ENCODE measurements at regions not wholly inside any gene's neighbourhood (a gene's known extent, or its start where the extent isn't known, plus 50 kb on each side); places are given as distances from the start of the nearest gene placed in this dataset.

GRCh38 chr6:169084067-169084466 is 169.6 kb downstream of the THBS2 start:
- DNase-seq (ENCODE audit: low read depth in 2 of 3, low spot score in 2 of 3): no peak

GRCh38 chr6:169083508-169083874 is 170.2 kb downstream of the THBS2 start:
- no peak for DNase-seq (ENCODE audit: low read depth in 2 of 3, low spot score in 2 of 3)

- no peak for DNase-seq (ENCODE audit: low read depth in 2 of 3, low spot score in 2 of 3)
Measured at GRCh38 chr6:169082817-169083507, 170.7 kb downstream of the THBS2 start.

GRCh38 chr6:169082093-169082492 is 171.6 kb downstream of the THBS2 start:
- DNase-seq (ENCODE audit: low read depth in 2 of 3, low spot score in 2 of 3): no peak

GRCh38 chr6:169081248-169081647 is 172.4 kb downstream of the THBS2 start:
- DNase-seq (ENCODE audit: low read depth in 2 of 3, low spot score in 2 of 3): no peak

- no peak for DNase-seq (ENCODE audit: low read depth in 2 of 3, low spot score in 2 of 3)
Measured at GRCh38 chr6:169079650-169080049, 174.0 kb downstream of the THBS2 start.

GRCh38 chr6:169078399-169079145 is 175.1 kb downstream of the THBS2 start:
- DNase-seq (ENCODE audit: low read depth in 2 of 3, low spot score in 2 of 3): no peak

GRCh38 chr6:169075915-169076654 is 177.6 kb downstream of the THBS2 start:
- no peak for DNase-seq (ENCODE audit: low read depth in 2 of 3, low spot score in 2 of 3)

GRCh38 chr6:169075211-169075914 is 178.3 kb downstream of the THBS2 start:
- DNase-seq (ENCODE audit: low read depth in 2 of 3, low spot score in 2 of 3): no peak

- no peak for DNase-seq (ENCODE audit: low read depth in 2 of 3, low spot score in 2 of 3)
Measured at GRCh38 chr6:169074526-169074925, 179.1 kb downstream of the THBS2 start.

- no peak for DNase-seq (ENCODE audit: low read depth in 2 of 3, low spot score in 2 of 3)
Measured at GRCh38 chr6:169073311-169073710, 180.3 kb downstream of the THBS2 start.

- no peak for DNase-seq (ENCODE audit: low read depth in 2 of 3, low spot score in 2 of 3)
Measured at GRCh38 chr6:169072127-169073042, 181.3 kb downstream of the THBS2 start.

- no peak for DNase-seq (ENCODE audit: low read depth in 2 of 3, low spot score in 2 of 3)
Measured at GRCh38 chr6:169071394-169071793, 182.3 kb downstream of the THBS2 start.

- DNase-seq (ENCODE audit: low read depth in 2 of 3, low spot score in 2 of 3): no peak
Measured at GRCh38 chr6:169070506-169071176, 183.0 kb downstream of the THBS2 start.

- no peak for DNase-seq (ENCODE audit: low read depth in 2 of 3, low spot score in 2 of 3)
Measured at GRCh38 chr6:169069356-169069755, 184.3 kb downstream of the THBS2 start.

GRCh38 chr6:169064194-169064593 is 189.5 kb downstream of the THBS2 start:
- DNase-seq (ENCODE audit: low read depth in 2 of 3, low spot score in 2 of 3): no peak

- no peak for DNase-seq (ENCODE audit: low read depth in 2 of 3, low spot score in 2 of 3)
Measured at GRCh38 chr6:169062272-169062671, 191.4 kb downstream of the THBS2 start.

GRCh38 chr6:169058634-169059033 is 195.0 kb downstream of the THBS2 start:
- no peak for DNase-seq (ENCODE audit: low read depth in 2 of 3, low spot score in 2 of 3)

- no peak for DNase-seq (ENCODE audit: low read depth in 2 of 3, low spot score in 2 of 3)
Measured at GRCh38 chr6:169052462-169052861, 201.2 kb downstream of the THBS2 start.

Data from hematopoietic multipotent progenitor cell (in vitro differentiated cells).